GOT3 (cell line): ENCODE measurements at regions not wholly inside any gene's neighbourhood (a gene's known extent, or its start where the extent isn't known, plus 50 kb on each side); places are given as distances from the start of the nearest gene placed in this dataset.

Experiments used
- DNase-seq: peaks from one replicate; lab custom pipeline; 2025; ENCODE audit warnings: mixed read lengths; lab: John Stamatoyannopoulos, UW

DNA sequence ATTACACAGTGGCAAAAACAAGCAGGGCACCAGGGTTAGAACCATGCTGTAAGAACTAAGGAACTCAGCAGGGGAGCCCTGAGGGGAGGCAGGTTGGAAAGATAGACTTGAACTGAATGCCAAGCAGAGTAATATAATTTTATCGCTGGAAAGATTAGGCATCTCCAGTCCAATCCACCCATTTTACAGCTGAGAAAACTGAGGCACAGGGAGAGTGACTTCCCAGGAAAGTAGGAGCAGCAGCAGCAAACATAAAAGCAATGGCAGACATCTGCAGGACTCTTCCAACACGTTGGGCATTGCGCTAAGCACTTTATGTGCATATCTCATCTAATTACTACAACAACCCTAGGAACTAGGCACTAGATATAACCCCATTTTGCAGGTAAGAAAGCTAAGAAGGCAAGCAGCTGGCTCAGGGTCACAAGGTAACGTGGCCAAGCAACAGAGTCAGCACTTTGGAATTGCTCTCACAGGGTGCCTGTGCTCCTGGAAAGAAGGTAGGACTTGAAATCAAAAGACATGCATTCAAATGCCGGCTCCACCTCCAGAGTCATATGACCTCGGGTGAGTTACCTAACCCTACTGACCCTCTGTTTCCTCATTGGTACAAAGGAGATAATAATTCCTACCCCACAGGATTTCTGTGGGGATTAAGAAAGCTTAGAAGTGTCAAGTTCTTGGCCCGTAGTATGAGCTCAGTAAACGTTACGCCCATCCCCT, 215.3 kb downstream of the BARX2 start:
- no peak for DNase-seq

GRCh38 chr11:129591527-129591926, 215.9 kb downstream of the BARX2 start:
- DNase-seq: no peak

GRCh38 chr11:129592191-129592590, 216.5 kb downstream of the BARX2 start:
- no peak for DNase-seq

GRCh38 chr11:129593098-129593497, 217.4 kb downstream of the BARX2 start:
- no peak for DNase-seq

DNA sequence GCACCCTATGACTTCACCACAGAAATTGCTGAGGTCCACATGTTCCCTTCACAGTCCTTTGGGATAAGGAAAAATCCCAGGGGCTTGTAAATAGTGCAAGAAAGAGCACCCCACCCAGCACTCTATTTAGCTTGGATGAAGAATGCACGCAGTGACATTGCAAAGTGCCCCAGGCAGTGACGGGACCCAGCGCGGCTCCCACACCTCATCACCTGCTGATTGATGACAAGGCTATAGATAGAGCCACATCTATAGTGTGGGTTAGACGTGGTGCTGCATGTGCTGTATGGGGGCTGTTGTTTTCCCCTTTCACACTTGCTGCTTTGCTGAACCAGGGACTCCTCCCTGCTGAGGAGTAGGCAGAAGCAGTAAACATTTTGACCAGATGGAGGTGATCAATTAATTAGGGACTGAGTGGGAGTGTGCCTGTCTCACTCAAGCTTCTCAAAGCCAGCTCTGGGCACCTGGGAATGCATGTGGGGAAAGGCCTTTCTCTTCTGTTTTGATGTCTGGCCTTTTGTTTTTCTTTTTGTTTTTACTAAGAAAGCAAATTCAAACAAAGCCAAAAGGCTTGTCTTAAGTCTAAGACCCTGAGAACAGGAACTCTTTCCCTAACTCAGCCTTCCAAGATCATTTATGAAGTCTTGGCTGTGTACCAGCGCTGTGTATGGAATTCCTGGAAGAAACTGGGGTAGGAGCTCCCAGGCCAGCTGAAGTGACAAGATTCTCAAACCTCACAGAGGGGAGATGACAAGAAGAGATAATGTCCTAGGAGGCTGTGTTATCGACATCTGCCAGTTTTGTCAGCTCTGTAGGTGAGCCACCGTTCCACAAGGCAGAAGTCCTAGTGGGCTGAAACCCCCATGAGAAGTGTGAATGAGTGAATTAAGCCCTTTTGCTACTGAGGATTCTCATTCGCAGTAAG, 219.7 kb downstream of the BARX2 start:
- DNase-seq: no peak

DNA sequence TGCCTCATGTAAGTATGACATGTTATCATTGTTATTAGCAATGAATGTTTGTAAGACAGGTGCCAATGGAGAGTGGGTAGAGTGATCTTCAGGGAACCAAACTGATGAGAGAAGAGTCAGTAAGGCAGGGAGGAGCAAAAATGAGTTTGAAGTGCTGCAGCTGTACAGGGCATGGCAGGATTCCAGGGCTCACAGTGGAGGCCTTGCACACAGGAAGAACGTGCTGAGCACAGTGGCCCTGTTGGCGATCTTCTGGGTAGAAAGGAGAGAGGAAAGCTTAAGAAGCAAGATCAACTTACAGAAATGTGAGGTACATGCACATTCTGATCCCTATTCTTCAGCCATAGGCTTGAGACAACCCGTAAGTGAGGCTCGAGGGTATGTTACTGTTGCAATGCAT, 219.3 kb upstream of the TMEM45B start:
- DNase-seq: no peak

DNA sequence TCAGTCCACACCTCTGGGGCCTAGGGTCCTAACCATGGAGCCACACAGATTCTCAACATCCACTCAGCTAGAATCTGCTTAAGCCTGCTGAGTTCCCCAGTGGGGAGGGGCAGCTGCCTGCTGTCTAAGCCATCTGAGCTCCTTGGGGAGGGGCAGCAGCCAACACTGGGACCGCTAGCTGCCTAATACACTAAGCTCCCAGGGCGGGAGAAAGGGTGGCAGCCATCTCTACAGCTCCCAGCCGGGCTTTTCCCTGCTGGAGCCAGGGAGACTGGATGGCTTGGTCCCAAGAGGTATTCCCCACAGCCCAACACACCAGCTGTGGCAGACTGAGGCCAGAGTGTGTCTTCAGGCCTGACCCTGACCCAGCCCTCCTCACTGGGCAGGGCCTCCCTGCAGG, 217.3 kb upstream of the TMEM45B start:
- DNase-seq: no peak

DNA sequence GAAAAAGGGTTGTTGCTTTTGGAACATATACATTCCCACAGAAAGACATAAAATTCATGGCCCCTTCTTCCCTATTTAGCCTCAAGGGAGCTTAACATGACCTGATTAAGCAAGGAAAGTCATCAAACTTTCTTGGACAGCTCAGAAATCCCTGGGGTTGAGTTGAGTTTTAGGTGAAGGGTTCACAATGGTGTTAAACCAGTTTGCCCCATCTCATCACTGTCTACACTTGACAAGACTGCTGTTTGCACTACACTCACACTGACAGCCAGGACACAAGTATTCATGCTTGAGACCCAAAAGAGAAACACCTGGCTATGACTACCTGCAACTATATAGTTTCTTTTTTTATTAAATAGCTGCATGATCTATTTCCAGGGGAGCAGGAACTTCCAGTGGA, 209.8 kb upstream of the TMEM45B start:
- DNase-seq: no peak

GRCh38 chr11:129608711-129609110, 206.9 kb upstream of the TMEM45B start:
- no peak for DNase-seq

DNA sequence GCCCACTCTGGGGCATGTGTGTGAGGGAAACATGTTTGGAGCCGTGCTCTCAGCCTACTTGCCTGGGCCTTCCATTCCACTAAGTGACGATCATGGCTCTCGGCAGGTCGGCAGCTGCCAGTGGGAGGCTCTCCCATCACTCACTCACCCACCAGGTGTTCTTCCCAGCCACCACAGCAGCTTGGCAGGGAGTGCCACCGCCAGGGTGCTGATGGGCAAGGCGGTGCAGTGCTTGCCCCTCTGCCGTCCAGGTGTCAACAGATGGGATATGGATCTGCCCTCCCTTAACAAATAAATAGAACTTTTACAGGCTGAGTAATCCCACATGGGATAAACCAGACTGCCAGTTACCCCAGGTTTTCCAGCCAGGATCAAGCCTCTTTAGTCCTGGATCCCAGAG, 205.5 kb upstream of the TMEM45B start:
- no peak for DNase-seq

GRCh38 chr11:129610545-129610944, 205.1 kb upstream of the TMEM45B start:
- DNase-seq: no peak

GRCh38 chr11:129611661-129612446, 203.8 kb upstream of the TMEM45B start:
- DNase-seq: no peak

GRCh38 chr11:129612447-129612961, 203.1 kb upstream of the TMEM45B start:
- no peak for DNase-seq

DNA sequence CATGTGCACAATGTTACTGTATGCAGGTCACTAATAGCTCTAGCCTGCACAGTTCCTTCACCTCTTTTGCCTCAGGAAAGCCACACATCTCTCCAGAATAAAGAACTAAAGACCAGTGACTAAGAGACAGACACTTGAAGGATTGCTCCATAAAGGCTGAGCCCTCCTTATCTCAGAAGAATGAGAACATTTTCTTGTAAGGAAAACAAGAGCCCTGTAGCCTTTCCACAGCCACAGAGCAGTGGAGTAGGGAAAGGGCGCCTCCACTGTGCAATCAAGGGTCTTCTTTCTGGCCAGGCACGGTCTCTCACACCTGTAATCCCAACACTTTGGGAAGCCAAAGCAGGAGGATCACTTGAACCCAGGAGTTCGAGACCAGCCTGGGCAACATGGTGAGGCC, 202.6 kb upstream of the TMEM45B start:
- DNase-seq: no peak

DNA sequence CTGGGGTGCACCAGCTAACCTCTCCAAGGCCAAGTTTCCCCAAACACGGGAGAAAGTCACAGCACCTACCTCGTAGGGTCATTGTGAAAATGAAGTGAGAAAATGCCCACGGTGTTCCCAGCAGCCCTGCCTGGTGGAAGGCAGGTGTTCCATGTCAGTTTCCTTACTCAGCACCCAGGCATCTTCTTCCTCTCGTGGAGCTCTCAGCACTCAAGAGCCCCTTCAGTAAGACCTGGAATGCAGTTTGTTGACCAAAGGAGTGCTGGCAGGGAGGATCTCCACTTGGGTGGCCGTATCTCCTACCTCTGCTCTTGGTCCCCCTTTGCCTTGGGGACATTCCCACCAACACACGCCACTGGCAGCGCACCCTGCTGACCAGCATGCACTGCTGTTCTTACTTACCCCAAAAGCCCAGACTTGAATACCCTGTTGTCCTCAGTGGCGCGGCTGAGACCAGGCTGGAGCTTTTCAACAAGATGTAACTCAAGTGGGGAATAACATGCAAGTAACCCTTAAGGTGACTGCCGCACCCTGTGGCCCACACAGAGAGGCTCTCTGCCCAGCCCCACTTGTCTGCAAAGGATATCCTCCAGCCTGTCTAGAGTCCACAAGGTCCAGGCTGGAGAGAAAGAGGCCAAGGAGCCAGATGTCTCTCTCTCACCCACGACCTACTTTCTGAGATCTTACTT, 201.2 kb upstream of the TMEM45B start:
- no peak for DNase-seq

DNA sequence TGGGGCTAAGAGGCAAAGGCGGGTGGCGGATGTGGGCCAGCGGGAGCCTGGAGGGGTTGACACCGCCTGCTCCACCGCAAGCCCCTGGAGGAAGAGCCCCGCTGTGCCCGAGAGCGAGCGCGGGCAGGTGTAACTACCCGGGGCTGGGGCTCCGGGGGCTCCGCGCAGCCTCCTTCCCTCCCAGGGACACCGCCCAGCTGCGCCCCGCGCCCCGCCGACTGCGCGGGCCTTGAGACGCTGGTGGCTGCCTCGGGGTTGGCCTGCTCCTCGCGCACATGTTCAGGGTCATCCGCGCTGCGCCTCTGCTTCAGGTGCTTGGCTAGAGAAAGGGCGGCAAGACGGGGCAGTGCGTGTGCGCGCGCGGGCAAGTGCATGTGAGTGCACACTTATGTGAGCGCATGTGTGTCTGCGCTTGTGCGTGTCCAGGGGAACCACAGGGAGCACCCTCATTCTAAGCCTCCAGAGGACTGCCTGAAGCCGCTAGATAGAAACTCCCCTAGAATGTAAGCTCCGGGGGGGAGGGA, 197.5 kb upstream of the TMEM45B start:
- no peak for DNase-seq

DNA sequence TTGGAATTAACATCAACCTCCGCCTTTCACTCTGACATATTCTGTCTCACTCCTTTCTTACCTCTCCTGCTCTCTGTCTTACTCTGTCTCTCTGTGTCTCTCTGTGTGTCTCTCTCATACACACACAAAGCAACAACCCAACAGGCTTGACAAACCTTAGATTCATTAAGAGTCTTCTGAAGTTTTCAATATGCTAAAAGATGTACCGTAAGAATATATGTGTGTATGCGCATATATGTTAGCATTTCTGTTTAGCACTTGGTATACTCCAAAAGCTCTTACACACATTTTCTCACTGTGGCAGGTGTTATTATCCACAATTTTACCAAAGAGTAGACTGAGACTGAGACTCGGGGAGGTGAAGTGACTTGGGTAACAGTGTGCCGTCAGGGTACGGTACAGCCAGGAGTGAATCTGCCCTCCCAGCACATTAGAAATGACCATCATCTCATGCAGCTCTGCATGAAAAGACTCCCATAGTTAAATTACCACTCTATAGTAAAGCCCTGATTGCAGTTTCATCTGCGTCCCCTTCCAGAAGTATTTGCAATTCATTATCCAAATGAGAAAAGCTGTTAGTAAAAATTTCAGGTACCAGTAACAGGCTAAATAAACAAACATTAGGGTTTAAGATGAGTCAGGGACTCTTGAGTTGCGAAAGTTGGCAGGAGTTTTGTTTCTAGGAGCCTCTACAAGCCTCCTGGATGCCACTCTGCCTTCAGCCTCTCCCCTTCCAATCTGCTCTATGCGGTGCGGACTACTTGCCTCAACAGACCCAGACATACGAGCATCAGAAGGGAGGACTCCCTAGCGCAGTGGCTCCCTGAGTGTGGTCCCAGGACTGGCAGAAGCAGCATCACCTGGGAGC, 195.2 kb upstream of the TMEM45B start:
- DNase-seq: no peak

GRCh38 chr11:129625930-129626329, 189.7 kb upstream of the TMEM45B start:
- no peak for DNase-seq

GRCh38 chr11:129631201-129631600, 184.4 kb upstream of the TMEM45B start:
- DNase-seq: no peak

DNA sequence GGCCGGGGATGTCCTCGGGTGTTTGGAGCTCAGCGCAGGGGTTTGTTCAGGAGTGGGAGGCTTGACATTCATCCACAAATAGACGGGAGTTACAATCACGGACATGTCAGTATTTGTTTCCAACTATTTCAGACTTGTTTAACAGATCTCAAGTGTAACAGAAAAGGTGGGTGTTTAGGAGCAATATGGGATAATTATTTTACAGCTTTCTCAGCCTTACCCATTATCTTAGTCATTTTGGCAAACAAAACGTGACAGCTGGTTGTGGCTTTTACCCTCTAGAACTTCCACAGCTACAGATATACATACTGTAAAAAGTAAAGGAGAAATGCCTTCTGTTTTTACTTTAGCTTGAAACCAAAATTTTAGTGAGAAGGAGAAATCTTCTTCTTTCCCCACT, 178.7 kb upstream of the TMEM45B start:
- no peak for DNase-seq
